ENCODE measurements at regions not wholly inside any gene's neighbourhood (a gene's known extent, or its start where the extent isn't known, plus 50 kb on each side); places are given as distances from the start of the nearest gene placed in this dataset.

DNA sequence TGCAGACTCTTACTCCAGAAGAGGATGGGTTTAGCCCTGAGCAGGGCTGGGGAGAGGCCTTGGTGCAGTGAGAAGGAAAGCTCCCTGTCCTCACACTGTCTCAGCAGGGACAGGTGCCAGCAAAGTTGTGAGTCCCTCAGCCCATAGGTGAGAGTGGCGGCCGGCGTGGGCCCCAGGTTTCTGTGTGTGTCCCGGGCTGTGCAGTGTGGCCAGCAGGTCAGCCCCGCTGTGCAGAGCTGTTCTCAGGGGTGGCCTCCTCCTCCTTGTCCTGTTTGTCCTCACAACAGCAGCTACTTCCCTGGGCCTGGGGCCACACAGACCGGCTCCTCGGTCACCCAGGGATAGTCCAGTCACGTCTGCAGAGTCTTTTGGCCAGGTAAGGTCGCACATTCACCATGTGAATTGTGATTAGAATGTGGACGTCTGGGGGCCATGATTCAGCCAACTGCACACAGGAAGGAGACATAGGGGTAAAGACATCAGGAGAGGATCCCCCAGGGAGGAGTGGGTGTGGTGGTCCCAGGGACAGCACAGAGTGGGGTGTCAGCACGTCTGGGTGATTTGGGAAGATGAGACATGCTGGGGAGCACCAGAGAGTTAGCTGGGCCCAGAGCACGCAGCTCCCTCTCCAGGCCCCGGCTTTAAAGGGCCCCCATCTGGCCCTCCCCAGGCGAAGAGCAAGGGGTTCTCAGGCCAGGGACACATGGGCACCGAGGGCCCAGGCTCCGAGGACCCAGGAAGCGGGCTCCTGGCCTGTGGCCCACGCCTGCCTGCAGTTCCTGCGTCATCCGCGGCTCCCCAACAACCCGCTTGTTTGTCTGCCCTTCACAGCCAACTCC lies 81.6 kb downstream of the MYEOV start:
- no peak for TF ChIP-seq POLR2AphosphoS5 (IDR thresholded peaks at IDR 0.05; ENCODE audit: borderline replicate concordance, low read depth, low read length)
- no peak for TF ChIP-seq EZH2 (IDR thresholded peaks at IDR 0.05)
- TF ChIP-seq FOXP2 (optimal IDR thresholded peaks at IDR 0.05; ENCODE audit: control extremely low read depth, extremely low read length, insufficient read depth), result no peak

Data from SK-N-MC (cell line).